SU-DHL-6 (cell line): ENCODE measurements at regions not wholly inside any gene's neighbourhood (a gene's known extent, or its start where the extent isn't known, plus 50 kb on each side); places are given as distances from the start of the nearest gene placed in this dataset.

Source experiments
- EZH2phosphoT487 ChIP-seq: fragments of 200-600 bp; sonication (generic), shearing (Covaris generic); conservative IDR thresholded peaks from 2 replicates; pipeline ENCODE4 v1.6.1; 2018; ENCODE audit warnings: mild to moderate bottlenecking, antibody characterized with exemption, low read length, moderate library complexity, mixed read lengths
- TF ChIP-seq, protein P1 (sequence below): fragments of 200-600 bp; sonication (generic); IDR thresholded peaks from one replicate; pipeline ENCODE4 v1.5.1; 2017; ENCODE audit warnings: antibody characterized with exemption, mild to moderate bottlenecking, low read length, moderate library complexity; ENCODE audit not compliant: insufficient read depth, poor library complexity, severe bottlenecking

DNA sequence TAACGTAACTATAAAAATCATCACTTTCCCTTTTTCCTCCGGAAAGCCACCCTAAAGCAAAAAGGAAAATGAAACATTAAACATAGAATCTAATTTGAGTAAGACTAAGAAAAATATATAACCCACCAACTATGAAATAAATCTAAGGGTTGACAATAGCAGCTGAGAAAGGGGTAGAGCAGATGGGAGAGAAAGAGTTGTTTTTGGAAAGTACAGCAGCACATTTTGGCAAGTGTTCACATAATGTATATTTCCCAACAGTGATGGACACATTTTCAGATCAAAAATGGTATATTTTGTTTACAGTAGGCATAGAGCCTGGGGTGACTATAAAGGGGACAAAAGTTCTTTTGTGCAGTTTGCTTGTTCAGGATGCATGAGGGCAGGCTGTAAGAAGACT lies 1287.4 kb upstream of the B3GALT2 start:
- TF ChIP-seq, protein P1, sequence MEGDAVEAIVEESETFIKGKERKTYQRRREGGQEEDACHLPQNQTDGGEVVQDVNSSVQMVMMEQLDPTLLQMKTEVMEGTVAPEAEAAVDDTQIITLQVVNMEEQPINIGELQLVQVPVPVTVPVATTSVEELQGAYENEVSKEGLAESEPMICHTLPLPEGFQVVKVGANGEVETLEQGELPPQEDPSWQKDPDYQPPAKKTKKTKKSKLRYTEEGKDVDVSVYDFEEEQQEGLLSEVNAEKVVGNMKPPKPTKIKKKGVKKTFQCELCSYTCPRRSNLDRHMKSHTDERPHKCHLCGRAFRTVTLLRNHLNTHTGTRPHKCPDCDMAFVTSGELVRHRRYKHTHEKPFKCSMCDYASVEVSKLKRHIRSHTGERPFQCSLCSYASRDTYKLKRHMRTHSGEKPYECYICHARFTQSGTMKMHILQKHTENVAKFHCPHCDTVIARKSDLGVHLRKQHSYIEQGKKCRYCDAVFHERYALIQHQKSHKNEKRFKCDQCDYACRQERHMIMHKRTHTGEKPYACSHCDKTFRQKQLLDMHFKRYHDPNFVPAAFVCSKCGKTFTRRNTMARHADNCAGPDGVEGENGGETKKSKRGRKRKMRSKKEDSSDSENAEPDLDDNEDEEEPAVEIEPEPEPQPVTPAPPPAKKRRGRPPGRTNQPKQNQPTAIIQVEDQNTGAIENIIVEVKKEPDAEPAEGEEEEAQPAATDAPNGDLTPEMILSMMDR: no peak
- no peak for TF ChIP-seq EZH2phosphoT487
